Fibroblast of skin of back (primary cell): ENCODE measurements at regions not wholly inside any gene's neighbourhood (a gene's known extent, or its start where the extent isn't known, plus 50 kb on each side); places are given as distances from the start of the nearest gene placed in this dataset.
"Not testable (repeated sequence)": the region's sequence is repeated elsewhere in the genome, so short reads cannot be mapped to it uniquely, and the experiment has no call there.

Source experiments
- DNase-seq: peaks from one replicate; pipeline ENCODE4 v3.0.0-alpha.2; 2013

DNA sequence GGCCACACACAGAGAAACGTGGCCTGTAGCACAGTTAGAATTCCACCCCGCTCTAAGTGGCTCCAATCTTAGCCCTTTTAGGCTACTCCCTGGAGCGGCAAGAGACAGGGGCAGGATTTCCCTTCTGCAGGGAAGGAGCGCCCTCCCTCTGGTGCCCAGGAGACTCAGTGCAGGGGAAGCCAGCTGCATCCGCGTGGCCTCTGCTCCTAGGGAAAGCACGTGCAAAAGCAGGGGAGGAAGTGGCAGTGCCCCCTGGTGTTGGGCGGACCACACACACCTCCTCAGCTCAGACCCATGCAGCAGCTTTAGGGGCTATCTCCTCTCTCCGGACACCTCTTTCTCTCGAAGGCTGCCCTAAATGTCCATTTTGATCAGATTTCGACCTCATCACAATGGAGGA is 50.0 kb downstream of the SPRING1 start:
- DNase-seq: peak; percentile 34

DNA sequence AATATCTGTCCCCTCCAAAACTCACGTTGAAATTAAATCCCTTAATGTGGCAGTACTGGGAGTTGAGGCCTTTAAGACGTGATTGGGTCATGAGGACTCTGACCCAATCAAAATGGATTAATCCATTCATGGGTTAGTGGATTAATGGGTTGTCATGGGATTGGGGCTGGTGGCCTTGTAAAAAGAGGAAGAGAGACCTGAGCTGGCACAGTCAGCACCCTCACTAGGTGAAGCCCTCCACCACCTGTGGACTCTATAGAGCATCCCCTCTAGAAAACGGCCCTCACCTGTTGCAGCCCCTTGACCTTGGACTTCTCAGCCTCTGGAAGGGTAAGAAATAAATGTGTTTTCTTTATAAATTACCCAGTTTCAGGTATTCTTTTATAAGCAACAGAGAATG is 53.0 kb downstream of the SPRING1 start:
- no peak for DNase-seq

DNA sequence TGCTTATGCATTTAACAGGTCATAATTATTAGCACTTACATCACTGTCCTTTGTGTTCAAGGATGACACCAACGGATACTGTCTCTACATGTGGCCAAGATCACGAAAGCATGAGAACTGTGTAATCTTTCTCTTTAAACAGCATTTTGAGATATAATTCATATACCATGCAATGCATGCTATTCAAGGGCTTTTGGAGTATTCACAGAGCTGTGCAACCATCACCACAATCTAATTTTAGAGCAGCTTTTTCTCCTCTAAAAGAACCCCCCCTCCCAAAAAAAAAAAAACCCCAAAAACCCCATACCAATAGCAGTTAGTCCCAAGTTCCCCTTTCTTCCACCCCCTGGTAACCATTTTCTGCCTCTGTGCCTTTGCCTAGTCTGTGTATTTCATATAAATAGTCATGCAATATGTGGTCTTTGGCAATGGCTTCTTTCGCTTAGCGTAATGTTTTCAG is 60.6 kb downstream of the SPRING1 start:
- no peak for DNase-seq

DNA sequence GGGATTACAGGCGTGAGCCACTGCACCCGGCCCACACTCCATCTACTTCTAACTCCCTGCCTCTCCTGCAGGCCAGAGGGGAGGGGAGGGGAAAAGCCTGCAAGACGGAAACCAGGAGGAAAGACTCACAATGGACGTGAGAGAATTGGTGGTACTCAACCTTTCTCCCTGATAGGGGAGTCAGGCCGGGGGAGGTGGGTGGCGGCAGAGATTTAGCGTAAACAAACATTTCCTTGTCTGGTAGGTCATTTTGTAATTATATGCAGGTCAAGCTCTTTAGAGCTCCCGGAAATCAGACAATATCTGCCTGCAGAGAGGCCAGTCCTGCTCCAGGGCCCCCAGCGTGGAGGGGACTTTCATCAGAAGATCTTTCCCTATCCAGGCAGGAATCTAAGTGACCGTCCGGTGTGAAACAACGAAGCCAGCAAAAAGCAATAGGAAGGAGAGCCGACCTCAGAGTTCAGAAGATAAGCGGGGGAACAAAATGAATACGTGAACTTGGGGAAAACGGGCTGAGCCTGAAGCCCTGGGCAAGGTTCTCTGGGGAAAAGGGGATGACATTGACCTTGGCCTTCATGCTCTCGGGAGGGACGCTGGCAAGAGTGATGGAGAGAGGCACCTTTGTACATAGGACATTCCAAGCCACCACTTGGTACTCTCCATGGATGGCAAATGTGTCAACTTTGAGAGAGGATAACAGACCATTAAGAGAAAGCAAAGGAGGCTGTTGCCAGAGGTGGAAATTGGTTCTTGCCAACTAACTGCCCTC is 62.3 kb downstream of the SPRING1 start:
- no peak for DNase-seq

DNA sequence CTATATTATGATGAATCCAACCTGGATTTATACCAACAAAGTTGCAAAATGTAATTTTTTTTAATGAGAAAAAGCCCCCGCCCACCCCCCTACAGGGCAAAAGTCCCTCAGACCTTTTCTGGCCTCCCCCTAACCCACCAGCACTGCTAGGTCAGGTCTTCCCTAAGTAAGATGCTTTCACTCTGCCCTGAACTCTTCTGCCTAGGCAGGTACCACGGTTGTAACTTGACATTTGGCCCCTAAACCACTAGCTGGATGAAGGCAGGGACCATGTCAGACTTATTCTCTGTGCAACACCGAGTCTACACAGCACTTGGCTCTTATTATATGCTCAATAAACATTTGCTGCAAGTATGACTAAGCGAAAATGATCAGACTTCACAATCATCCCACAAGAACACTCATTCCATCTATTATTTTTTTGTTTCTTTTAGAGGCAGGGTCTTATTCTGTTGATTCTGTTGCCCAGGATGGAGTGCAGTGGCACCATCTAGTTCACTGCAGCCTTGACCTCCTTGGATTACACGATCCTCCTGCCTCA is 63.2 kb downstream of the SPRING1 start:
- DNase-seq: no peak

DNA sequence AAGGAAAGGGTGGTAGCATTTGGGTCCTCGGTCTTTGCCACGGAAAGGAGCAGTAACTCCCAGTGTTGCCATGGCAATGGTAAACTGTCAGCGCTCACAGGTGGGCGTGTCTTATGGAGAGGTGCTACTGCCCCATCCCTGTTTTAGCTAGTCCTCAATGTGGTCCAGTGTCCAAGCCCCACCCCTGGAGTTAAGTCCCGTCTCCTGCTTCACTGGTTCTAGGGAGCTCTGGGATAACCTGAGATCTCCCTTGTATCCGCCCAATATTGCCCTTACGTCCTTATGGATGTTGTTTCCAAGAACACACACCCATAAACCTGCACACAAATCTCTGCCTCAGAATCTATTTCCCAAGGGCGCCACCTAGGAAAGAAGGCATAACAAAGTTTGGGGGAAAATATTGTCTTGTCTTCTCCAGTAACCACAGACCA is 64.2 kb downstream of the SPRING1 start:
- no peak for DNase-seq

DNA sequence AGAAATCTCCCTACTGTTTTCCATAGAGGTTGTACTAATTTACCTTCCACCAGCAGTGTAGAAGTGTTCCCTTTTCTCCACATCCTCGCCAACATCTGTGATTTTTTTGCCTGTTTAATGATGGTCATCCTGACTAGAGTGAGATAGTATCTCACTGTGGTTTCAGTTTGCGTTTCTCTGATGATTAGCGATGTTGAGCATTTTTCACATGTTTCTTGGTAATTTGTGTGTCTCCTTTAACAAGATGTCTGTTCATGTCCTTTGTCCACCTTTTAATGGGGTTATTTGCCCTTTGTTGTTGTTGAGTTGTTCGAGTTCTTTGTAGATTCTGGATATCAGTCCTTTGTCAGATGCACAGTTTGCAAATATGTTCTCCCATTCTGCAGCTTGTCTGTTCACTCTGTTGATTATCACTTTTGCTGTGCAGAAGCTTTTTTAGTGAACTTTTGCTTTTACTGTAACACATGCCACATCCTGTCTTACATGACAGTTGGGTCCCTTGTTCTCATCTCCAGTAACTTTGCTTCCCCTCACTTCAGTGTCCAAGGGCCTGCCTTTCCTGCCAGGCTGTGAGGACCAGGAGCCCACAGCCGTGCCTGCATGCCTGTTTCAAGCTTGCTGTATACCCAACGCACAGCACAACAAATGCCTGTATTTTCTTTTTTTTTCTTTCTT is 64.9 kb downstream of the SPRING1 start:
- no peak for DNase-seq

DNA sequence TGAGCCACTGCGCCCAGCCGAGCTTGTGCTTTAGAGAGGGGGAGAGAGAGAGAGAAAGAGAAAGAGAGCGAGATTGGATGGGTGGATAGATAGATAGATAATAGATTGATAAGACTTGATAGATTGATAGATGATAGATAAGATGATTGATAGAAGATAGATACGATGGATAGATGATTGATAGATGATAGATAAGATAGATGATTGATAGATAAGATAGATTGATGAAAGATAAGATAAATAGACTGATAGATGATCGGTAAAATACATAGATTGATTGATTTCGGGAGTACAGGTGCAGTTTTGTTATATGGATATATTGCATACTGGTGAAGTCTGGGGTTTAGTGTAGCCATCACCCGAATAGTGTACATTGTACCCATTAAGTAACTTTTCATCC is 65.9 kb downstream of the SPRING1 start:
- DNase-seq: no peak

DNA sequence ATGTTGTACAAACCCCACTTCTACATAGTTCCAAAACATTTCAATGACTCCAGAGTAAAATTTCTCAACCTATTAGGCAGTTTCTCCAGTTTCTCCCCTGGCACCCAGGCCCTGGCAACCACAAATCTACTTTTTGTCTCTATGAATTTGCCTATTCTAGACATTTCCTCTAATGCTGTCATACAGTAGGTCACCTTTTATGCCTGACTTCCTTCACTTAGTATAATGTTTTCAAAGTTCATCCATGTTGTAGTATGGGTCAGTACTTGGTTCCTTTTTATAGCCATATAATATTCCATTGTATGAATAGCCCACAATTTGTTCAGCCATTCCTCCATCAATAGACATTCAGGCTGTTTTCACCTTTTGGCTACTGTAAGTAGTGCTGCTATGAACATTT is 67.0 kb downstream of the SPRING1 start:
- DNase-seq: no peak

DNA sequence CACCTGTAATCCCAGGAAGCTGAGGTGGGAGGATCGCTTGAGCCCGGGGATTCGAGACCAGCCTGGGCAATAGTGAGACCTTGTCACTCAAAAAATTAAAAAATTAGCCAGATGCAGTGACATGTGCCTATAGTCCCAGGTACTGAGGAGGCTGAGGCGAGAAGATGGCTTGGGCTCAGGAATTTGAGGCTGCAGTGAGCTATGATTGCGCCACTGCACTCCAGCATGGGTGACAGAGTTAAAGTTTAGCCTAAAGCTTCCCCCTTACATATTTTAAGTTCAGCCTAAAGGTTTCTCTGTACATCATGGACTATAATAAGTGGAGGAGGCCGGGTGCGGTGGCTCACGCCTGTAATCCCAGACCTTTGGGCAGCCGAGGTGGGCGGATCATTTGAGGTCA is 70.1 kb downstream of the SPRING1 start:
- no peak for DNase-seq

DNA sequence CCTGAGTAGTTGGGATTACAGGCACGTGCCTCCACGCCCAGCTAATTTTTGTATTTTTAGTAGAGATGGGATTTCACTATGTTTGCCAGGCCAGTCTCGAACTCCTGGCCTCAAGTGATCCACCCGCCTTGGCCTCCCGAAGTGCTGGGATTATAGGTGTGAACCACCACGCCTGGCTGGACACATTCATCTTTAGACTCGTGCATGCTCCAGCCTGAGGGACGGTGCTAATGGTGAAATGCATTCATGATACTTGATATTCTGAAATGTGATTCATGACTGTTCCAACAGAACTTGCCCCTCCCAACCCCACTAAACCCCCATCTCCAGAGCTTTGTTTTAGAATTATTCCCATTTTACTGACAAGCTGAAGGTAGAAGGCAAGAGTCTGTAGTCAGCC is 71.0 kb downstream of the SPRING1 start:
- DNase-seq: not testable (repeated sequence)

DNA sequence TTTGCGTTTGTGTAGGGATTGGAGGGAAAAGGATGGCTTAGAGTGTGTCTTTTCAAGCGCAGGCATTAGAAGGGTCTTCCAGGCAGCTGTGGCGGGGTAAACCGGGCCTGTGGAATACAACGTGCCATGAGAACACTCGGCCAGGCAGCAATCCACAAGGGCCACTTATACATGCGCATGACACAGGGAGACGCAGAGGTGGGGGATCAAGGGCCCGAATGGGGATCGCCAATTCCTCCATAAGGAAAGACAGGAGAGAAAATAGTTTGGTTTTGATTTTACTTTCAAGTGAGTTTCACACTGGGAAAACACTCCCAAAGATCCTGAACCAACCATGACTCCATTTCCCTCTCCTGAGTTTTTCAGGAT is 71.6 kb downstream of the SPRING1 start:
- DNase-seq: no peak

DNA sequence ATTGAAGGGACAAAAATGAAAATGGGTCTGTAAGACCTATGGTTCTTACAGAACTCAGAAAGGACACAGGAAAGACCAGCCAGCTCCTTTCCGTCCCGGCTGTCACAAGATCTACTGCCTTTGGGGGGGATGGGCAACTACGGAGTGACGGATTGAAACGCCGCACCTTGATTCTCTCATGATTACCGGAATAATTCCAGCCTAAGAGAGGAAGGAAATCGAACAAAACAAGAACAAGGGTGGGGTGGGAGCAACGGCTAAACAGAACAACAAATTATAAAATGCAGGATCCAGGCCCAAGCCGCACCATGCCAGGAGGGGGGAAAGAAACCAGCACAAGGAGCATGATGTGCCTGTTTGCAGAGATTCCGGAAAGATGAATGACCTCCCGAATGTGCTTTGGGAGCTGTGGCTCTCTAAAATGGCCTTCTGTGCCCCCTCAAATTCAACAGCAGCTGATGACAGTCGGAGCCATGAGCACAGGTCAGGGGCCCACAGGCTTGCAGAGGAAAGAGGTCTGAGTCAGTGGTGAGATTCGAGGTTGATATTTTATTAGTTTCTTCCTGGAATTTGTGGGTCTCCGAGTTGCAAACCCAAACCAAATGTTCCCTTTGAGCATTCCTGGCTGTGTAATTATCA is 72.1 kb downstream of the SPRING1 start:
- no peak for DNase-seq

DNA sequence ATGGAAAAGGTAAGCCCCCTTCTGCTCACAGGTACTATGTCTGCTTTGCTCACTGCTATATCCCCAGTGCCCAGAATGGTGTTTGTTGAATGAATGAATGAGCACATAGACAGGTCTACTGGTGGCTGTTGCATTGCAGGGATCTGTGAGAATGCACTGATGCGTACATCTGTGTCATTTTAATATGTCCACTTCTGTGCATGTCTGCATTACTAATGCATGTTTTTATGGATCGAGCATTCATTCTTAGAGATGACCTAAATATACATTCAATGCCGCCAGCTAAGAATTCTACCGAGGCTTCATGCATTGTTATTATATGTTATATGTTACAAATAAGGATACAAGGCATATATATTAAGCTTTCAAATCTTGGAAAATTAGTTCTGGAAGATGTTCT is 73.8 kb downstream of the SPRING1 start:
- DNase-seq: no peak

DNA sequence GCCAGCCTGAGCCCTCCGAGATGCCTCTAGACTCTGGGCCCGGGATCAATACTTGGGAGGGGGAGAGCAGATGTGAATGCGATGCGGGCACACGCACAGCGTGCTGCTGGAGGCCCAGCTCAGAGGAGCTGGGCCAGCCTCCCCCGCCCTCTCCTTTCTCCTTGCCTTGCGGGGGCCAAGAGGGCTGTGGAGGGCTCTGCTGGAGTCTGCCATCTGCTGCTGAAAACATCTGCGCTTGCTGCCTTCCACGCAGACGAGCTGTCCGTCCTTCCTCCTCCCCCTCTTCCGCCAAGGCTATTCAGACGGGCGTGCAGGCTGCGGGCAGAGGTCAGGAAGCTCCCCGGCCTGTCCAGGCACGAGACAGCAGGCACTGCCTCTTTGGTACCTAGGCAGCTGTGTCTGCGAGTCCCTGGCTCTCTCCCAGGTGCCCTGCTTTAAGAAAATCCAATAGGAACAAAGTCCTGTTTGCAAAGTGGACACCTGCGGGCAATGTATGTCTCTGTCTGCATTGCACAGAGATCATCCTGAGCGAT is 75.2 kb downstream of the SPRING1 start:
- peak; percentile 28 for DNase-seq

DNA sequence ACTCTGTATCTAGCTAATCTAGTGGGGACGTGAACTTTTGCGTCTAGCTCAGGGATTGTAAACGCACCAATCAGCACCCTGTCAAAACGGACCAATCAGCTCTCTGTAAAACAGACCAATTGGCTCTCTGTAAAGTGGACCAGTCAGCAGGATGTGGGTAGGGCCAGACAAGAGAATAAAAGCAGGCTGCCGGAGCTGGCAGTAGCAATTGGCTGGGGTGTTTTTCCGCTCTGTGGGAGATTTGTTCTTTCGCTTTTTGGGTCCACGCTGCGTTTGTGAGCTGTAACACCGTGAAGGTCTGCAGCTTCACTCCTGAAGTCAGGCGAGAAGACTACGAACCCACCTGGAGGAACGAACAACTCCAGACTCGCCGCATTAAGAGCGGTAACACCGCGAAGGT is 76.5 kb downstream of the SPRING1 start:
- no peak for DNase-seq

DNA sequence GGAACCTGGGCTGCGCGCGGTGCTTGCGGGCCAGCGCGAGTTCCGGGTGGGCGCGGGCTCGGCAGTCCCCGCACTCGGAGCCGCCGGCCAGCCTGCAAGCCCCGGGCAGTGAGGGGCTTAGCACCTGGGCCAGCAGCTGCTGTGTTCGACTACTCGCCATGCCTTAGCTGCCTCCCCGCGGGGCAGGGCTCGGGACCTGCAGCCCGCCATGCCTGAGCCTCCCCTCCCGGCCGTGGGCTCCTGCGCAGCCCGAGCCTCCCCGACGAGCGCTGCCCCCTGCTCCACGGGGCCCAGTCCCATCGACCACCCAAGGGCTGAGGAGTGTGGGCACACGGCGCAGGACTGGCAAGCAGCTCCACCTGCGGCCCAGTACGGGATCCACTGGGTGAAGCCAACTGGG is 77.1 kb downstream of the SPRING1 start:
- not testable (repeated sequence) for DNase-seq

DNA sequence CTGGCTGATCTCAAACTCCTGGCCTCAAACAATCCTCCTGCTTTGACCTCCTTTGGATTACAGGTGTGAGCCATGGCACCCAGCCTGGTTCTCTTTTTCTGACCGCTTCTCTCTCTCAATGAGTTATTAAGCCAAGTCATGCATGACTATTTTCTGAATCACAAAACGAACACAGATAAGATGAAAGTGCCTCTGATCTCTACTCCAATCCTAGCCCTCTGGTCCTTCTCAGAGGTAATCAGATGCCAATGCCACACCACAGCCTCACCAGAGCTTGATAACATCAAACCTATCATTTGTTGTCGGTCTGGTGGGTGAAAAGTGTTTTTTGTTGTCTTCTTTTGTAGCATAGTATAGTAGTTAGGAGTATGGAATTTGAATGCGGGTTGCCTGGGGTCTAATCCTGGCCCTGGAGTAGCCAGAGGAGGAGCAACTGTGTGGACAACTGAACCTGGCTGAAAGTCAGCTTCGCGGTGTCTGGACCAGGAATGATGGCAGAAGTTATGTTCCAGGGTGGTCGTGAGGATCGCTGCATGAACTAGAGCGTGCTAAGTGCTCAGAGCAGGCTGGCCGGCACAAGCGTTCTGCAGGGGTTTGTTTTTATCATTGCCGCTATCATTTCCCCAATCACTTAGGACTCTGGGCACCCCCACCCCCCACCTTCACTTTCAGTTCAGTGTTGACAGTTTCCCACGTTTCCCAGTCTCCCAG is 77.9 kb downstream of the SPRING1 start:
- peak; percentile 23 for DNase-seq

DNA sequence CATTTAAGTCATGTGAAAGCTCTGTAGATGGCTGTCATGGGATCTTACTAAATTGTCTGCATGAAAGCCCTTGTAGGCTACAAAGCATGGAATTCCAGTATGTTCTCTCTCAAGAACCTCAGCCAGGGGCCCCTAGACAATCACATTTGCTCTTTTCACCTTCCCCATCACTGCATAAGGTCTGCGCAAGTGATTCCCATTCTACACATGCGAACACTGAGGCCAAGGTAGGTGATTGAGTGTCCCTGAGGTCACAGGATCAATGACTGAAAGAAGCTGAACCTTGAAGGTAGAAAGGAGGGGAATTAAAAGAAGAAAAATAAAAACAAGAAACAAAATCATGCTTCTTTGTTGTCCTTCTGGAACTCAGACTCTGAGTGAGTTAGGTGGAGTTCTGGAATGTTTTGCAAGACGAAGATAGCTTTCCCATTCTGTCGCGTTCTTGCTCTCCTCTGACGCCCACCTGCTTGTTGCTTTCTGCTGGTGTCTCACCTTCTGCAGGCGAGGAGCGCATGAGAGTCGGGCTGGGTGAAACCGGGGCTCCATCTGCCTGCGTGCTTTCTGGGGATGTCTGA is 79.9 kb downstream of the SPRING1 start:
- no peak for DNase-seq

DNA sequence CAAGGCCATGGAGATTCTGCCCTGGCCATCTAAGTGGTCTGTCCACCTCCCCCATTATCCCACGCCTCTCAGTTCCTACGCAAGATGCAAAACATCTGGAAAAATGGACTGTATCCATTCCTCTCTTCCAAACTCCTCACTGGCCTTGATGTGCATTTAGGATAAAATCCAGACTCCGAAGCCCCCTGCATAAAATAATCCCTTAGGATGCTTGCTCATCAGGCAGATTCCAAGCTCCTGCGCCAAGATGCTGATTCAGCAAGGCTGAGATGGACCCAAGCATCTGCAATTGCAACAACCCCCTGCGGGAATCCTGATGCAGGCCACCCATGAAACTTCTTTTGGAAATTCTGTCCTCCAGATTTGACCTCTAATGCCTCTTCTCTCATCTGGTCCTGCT is 81.6 kb downstream of the SPRING1 start:
- no peak for DNase-seq

DNA sequence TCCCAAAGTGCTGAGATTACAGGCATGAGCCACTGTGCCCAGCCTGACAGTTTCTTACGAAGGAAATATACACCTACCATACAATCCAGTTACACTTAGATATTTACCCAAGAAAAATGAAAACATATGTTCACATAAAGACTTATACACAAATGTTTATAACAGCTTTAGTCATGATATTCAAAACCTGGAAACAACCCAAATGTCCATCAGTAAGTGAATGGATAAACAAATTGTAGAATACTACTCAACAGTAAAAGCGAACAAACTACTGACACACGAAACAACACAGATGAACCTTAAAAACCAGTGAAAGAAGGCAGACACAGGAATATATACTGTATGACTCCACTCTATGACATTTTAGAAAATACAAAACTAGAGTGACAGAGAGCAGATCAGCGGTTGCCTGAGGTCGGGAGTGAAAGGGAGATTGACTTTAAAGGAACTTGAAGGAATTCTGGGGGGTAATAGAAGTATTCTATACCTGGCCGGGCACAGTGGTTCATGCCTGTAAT is 83.6 kb downstream of the SPRING1 start:
- DNase-seq: no peak

DNA sequence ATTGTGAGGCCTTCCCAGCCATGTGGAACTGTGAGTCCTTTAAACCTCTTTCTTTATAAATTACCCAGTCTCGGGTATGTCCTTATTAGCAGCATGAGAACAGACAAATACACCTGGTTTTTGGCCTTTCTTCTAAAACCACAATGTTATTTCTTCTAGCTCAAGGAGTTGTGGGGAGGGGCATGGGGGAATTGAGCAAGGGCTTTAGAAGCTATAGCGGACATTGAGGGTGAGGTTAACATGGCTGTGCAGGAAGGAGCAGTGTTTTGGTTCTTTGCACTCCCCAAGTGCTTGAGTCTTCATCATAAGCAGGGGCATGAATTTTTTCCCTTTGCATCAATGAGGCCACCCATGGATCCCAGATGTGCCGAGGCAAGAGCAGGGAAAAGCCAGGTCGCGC is 86.8 kb downstream of the SPRING1 start:
- no peak for DNase-seq
